Astrocyte of the hippocampus (primary cell): ENCODE measurements at regions not wholly inside any gene's neighbourhood (a gene's known extent, or its start where the extent isn't known, plus 50 kb on each side); places are given as distances from the start of the nearest gene placed in this dataset.
A peak's percentile ranks its signal among the peaks of the same experiment; 100 is the strongest.

Experiments
- DNase-seq: peaks from one replicate; pipeline ENCODE4 v3.0.0; 2011; ENCODE audit warnings: low read depth, low spot score

DNA sequence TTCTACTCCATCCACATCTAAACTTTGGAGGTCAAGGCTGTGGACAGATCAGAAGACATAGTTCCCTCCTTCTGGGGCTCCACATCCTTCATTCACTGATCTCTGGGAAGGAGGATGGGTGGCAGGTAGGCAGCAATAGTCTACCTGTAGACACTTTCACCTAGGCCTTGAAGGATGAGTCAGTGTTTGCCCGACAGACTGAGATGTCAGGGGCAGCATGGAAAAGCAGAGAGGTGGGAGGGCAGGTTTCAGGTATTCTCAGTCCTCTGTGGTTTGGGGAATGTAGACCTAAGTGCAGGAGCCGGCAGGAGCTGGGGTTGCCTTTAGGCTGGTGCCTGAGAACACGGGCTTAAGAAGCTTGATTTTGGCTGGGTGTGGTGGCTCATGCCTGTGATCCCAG is 171.9 kb upstream of the ZNF267 start:
- DNase-seq = no peak

DNA sequence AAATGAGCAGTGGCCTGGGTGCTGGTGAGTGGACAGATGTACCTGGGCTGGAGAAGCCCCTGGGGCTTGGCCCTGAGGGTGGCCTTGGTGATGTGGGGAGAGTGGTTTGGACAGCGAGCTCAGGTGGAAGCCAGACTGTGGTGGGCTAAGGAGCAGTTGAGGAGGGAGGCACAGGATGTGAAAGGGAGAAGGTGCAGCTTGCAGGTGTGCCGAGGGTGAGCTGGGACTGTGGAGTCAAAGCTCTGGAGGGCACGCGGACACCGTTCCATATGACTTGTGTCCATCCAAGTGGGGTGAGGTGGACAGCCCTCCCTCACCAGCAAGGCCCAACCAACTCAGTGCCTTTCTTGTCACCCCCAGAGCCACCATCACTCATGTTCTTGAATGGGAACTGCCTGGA is 170.8 kb upstream of the ZNF267 start:
- no peak for DNase-seq

DNA sequence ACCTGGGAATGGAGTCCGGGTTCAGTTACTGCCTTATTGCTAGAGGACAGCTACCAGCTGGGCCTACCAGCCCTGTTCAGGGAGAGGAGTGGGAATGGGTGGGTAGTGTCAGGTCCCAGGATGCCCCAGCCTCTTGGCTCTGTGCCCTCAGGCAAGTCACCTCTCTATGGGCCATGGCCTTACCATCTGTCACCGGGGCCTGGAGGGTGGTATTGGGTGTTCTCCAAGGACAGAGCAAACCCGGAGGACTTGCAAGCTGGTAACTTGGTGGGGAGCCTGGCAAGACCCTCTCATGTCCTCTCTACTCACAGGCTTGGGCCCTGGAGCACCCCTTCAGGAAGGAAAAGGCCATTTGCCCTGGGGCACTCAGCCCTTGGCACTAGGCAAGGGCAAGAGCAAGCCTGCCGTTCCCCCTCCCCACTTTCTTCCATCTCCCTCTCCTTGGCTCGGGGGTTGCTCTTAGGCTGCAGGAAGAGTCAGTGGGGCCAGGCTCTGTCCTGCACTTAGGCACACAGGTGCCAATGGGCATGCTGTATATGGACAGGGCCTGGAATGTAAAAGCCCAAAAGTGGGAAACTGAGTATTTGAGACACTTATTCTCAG is 170.0 kb upstream of the ZNF267 start:
- no peak for DNase-seq

DNA sequence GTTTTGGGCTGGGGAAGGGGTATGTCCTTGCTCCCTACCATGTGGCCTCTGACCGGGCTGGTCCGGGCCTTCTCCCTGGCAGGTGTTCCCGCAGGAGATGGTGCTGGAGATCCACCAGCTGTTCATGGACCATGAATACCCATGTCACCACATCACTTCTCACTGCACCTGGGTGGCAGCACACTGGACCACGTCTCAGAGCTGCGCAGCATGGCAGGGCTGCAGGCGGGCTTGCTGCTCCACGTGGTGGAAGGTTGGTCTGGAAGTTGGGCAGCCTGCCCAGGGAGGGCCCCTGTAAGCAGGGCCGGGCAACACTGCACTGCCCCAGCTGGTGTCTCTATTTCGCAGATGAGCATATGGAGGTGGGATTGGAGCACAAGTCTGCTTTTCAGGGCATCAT is 169.5 kb upstream of the ZNF267 start:
- DNase-seq = no peak

DNA sequence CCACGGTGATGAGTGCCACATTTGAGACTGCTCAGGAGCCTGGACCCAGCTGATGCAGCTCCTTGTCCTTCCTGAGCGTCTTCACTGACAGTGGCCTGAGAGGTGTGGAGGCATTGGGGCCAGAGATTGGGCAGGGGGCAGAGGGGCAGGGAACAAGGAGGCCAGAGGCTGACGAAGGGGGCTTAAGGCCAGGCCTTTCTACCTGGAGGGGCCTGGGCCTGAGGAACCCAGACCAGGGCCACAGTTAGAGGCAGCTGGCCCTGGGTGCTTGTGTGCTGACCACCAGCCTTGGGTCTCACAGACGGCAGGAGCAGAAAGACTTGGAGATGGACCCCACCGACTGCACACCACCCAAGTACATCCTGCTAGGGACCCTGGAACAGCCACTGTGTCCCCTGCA is 168.2 kb upstream of the ZNF267 start:
- DNase-seq = no peak

DNA sequence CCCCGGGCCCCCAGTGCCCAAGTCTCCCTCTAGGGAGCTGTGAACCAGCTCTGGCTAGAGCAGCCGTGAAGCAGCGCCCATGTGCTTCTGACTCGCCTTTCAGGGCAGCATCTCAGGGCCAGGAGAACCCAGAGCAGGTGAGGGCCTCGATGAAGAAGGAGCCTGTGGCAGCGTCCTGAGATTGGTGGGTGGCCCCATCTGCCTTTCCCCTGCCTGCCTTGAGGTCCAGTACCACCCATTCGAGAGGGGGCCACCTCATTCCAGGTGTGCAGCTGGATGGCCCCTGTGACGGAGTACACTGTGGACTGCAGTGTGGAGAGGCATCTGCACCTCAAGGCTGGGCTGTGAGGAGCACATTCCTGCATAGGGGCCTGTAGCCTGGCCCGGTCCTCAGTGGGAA is 167.3 kb upstream of the ZNF267 start:
- DNase-seq = no peak

DNA sequence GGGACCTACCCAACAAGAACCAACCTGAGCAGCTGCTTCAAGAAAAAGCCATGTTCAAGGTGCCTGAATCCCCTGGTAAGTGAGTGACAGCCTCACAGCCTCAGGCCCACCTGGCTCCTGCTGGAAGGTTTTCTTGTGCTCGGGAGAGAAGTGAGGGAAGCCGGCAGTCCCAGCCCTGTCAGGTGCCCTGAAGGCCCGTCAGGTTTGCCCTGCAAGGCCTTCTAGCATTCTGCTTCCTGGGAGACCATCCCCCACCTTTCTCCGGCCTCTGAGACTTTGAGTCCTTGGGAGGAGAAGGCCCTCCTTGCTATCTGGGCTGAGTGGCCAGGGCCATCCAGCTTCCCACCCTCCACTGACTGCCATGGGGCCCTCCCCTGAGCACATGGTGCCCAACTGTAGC is 166.7 kb upstream of the ZNF267 start:
- no peak for DNase-seq

DNA sequence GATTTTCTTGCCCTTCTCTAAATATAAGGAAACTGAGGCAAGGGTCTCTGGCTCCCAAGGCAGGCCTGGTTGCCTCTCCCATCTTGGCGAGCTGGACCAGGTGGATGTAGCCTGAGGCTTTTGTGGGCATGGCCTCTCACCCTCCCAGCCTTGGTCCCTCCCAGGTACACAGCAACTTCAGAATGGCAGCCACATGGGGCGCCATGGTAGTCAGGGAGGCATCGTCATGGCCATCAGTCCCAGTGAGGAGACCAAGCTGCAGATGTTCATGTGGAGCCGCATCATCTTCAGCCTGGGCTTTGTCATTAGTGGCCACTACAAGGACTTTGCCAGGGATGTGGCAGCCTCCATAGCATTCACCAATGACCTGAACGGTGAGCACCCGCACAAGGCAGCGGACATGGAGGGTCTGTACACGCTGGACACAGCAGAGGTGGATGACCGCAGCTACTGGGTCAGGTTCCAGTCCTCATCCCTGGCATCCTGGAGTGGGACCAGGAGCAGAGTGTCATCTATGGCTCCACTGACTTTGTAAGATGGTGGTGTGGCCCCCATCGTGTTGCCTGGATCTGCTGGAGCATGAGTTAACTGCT is 165.8 kb upstream of the ZNF267 start:
- no peak for DNase-seq

DNA sequence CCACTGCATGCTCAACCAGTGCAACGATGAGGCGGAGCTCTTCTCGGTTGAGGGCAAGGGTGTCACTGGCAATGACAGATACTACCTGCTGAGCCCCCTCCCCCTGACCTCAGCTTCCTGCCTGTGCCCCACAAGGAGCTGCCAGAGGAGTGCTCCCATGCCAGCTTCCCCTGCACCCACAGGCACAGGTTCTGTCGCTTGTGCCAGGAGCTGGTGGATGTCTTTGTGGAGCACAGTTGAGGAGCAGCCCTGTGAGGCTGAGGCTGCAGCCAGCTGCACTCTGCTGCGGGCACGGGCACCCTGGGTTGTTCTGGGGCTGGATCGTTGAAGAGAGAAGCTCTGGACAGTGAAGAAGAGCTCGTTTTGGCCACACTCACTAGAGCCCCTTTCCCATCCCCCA is 165.3 kb upstream of the ZNF267 start:
- DNase-seq = no peak

DNA sequence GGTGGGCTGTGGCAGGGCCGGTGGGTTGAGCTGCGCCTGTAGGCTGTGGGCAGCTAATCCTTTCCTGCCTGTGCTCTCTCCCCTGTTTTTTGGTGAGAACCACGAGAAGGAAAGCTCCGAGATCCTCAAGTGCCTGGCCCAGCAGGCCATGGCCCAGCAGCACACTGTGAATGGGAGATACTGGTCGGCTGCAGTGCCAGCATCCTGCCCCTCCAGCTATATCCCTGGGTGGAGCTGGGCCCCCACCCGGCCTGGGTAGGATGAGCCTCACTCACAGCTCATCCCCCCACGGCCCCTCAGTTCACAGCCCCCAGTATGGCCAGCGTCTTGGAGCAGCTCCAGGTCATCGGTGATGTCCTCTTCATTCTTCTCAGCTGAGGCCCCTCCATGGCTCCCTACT is 164.4 kb upstream of the ZNF267 start:
- DNase-seq = no peak

DNA sequence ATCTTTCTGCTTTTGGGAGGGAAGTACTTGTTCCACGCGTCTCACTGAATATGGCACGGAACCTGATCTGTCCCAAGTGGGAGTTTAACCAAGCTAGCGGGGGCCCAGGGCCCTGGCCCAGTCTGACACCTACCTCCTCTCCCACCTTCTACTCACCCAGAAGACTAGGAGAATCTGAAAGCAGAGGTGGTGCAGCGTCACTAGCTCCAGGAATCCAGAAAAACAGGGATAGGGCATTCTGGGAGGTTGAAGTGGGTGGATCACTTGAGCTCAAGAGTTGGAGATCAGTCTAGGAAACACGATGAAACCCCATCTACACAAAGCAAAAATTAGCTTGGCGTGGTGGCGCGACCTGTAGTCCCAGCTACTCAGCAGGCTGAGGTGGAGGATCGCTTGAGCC is 163.5 kb upstream of the ZNF267 start:
- no peak for DNase-seq

DNA sequence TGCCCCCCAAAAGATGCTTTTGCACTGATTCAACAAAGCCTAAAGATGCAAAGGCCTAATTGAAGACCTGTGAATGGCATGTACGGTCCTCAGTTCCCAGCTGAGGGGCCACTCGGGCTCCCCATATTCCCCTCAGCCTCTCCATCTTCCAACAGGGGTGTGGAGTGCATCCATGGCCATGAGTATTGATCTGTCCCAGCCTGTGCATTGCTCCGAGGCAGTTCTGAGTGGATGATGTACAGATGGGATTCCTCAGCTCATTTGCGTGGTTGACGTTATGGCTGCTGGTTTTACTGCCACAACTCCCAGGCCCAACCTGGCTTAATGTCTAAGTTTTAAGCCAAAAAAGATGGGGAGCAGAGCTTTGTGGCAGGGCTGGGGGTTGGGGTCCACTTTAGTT is 162.7 kb upstream of the ZNF267 start:
- DNase-seq = no peak

DNA sequence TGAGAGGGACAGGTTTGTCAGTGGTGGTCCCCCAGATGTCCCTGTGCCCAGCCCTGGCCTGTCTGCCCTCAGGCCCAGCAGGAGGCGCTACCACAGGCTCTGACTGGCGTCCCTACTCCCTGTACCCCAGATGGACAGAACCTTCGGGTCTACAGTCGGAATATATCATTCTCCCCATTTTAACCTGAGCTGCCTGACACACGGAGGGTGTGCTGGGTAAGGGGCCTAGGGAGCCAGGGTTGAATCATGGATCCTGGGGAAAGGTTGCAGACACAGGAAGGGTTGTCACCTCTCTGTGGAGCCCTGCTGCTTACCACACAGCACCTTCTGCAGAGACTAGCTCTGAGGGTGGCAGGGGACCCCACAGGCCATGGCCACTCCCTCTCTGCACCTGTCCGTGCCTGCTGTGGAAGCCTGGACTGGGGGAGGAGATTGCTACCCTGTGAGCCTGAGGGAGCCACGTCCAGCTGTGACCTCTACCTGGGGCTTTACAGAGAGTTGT is 162.2 kb upstream of the ZNF267 start:
- no peak for DNase-seq

DNA sequence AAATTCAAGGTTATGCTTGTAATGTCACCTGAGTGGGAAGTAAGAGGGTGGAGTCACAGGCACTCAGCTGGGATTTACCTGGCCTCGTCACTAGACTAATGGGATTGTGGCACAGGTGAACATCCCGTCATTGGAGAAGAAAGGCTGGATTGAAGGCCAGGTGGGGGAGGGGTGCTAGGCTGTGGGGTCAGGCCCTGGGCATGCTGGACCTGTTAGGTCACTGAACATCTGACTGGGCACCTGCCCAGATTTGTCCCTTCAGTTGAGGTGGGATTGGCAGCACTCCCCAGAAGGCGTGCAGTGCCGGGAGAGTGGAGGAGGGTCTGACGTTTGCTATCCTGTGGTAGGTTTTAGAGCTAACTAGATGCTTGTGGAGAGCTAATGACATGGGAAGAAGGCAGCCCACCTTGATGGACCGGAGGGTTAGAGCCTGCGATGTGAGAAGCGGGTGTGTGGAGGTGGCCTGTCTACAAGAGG is 161.5 kb upstream of the ZNF267 start:
- no peak for DNase-seq

DNA sequence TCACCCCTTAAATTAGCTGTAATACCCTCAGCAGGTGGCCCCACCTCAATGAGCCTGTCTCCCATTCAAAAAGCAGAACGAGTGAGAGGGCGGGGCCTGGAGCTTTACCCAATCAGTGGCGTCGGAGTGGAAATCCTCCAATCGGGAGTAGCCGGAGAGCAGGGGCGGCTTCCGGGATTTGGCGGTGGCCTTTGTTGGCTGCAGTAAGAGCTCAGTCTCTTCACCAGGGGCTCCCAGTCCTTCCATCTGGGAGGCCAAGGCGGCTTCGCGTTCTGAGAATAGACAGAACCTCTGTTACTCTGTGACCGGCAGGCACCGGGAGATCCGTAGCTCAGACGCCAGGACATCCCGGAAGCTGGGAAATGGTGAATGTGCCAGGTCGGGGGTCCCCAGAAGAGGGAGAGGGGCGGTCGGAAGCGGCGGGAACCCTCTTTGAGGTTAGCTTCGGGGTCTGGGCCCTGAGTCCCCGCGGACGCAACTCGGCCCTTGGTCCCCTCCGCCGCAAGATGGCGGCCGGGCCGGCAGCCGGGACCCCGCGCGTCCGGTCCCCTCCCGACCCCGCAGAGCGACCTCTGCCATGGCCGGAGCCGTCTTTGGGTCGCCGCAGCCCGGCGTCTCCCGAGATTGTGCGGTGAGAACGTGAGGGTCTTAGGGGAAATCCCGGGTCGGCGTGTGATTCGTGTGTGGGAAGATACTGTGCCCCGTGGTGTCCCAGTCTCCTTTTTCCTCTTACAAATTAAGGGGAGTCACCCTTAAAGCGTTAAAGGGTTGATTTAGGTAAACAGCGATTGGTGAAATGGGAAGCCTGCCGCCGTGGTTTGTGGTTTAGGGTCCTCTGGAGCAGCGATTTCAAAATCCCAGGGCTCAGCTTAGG is 160.3 kb upstream of the ZNF267 start:
- DNase-seq = peak; percentile 97

DNA sequence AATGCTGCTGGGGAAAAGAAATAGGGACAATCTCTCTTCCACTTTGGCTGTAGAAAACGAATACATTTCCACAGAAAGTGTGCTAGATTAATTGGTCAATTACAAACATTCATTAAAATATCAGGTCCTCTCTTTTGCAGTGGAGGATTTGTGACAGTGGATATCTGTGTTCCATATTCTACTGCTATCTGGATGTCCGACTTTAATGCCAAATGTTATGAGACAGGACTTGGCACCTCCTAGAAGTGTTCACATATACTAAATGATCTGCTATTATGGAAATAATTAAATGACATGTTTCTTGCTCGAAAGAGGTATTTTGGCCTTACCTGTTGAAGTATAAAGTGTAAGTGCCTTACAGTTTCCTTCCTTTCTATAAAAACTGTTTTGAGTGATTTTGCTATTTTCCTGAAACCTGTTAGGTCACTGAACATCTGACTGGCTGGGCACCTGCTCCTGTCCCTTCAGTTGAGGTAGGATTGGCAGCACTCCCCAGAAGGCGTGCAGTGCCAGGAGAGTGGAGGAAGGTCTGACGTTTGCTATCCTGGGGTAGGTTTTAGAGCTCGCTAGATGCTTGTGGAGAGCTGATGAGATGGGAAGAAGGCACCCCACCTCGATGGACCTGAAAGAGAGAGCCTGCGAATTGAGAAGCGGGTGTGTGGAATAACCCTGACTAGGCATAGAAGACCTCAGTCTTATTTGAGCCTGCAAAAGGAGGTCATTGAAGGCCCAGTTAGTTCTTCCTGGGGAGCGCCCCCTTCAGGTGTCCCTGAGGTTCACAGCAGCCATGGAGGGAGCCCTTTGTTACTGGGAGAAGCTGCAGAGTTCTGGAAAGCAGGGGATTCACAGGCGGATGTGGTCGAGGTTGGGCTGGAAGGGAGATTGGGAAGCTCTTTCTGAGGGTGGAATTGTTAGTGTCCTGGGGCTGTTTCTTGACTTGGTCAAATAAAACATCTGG is 159.4 kb upstream of the ZNF267 start:
- DNase-seq = no peak

DNA sequence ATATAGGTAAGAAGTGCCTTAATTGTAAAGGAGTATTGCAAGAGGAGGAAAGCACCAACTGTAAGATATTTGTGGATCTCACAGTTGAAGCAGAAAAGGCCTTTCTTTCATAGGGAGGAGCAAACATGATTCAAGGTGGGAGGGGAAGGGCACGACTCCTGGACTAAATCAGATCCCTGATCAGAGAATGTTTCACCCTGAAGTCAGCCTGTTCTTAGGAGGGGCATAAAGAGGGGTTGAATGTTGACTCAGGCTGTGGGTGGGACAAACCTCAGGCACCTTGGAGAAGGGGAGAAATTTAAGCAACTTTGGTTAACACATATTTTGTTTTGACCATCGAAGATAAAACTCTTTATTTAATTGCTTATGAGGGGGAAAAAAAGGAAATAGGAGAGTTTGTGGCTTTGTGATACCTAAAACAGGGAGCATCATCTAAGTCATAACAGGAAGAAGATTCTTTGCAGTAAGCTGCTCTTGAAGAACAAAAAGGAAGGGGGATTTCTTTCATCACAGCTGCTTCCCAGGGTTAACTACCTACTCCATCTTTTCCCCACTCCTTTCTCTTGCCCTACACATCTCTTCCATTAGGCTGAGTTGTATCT is 158.6 kb upstream of the ZNF267 start:
- DNase-seq = no peak

DNA sequence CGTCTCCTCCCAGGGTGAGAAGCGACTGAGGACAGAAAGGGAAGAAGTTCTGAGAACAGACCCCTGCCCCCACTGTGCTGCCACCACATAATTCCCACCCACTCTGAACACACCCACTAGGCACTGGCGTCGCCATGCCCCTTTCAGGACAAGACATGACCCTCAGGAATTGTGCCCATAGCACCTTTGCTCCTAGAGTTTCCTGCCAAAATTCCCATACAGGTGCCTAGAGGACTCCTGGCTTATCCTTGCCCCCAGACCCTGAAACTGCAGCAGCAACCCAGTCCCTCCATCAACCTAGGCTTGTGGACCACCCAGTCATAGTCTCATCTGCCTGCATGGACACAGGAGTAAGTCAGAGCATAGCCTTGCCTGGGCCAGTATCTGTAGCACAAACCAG is 157.7 kb upstream of the ZNF267 start:
- DNase-seq = no peak

DNA sequence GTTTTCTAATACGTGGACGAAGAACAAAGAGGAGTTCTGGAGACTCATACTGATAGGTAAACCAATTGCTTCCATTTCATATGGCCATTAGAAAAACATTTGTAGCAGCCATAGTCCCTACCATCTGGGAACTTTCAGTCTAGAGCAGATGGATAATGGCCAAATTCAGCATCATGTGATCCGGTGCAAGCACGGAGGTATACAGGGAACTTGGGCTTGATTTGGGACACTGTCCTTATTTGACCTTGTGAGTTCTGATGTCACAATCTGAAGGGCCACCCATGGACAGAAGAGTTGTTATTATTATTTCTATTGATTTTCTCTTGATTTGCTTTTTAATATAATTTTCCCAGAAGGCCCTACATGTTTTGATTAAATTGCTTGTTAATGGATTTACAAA is 154.6 kb upstream of the ZNF267 start:
- no peak for DNase-seq

DNA sequence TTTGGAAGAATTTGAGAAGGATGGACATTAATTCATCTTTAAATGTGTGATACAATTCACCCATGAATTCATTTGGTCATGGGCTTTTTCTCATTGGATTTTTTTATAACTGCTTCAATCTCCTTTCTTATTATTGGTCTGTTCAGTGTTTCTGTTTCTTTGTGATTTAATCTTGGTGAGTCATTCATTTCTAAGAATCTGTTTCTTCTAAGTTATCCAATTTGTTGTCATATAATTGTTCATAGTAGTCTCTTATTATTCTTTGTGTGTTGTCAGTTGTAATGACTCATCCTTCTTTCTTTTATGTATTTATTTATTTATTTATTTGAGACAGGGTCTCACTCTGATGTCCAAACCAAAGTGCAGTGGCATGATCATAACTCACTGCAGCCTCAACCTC is 146.1 kb upstream of the ZNF267 start:
- no peak for DNase-seq

DNA sequence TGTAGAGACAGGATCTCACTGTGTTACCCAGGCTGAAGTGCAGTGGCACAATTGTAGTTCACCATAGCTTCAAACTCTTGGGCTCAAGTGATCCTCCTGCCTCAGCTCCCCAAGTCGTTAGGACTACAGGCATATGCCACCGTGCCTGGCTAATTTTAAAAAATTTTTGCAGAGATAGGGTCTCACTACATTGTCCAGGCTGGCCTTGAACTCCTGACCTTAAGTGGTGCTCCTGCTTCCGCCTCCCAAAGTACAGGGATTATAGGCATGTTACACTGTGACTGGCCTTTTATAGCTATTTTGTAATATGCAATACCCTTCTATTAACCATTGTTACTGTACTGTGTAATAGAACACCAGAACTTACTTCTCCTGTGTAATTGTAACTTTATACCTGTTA is 139.3 kb upstream of the ZNF267 start:
- DNase-seq = no peak
